Ovary (tissue), 3 donors: ENCODE measurements at regions not wholly inside any gene's neighbourhood (a gene's known extent, or its start where the extent isn't known, plus 50 kb on each side); places are given as distances from the start of the nearest gene placed in this dataset.
"Not testable (repeated sequence)": the region's sequence is repeated elsewhere in the genome, so short reads cannot be mapped to it uniquely, and the experiment has no call there.

ENCODE experiments used
- CTCF ChIP-seq, 3 donors: fragments of 450-650 bp in 2 of 3; fragments of 200-600 bp in 1 of 3; IDR thresholded peaks; one replicate each; pipeline versions ENCODE4 v1.5.1 to v1.8.0; 2016 to 2022; ENCODE audit warnings: antibody characterized with exemption in 3 of 3, mild to moderate bottlenecking in 1 of 3
- EP300 ChIP-seq: sonication (generic); formaldehyde crosslinking; IDR thresholded peaks from one replicate; pipeline ENCODE4 v1.6.1; 2017; ENCODE audit warnings: antibody characterized with exemption
- POLR2A ChIP-seq: fragments of 450-650 bp; IDR thresholded peaks from one replicate; pipeline ENCODE4 v1.6.1; 2017; ENCODE audit warnings: antibody characterized with exemption, mild to moderate bottlenecking, moderate library complexity
- donor health status: DM: no; HTN: no; CAD: no.

DNA sequence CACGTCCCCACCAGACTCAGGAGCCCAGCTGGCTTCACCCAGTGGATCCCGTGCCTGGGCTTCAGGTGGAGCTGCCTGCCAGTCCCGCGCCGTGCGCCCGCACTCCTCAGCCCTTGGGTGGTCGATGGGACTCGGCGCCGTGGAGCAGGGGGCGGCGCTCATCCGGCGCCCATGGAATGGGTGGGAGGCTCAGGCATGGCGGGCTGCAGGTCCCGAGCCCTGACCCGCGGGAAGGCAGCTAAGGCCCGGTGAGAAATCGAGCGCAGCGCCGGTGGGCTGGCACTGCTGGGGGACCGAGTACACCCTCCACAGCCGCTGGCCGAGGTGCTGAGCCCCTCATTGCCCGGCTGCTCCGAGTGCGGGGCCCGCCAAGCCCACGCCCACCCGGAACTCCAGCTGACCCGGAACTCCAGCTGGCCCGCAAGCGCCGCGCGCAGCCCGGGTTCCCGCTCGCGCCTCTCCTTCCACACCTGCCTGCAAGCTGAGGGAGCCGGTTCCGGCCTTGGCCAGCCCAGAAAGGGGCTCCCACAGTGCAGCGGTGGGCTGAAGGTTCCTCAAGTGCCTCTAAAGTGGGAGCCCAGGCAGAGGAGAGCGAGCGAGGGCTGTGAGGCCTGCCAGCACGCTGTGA, 1184.6 kb downstream of the PLA2G4A start:
- not testable (repeated sequence) for TF ChIP-seq POLR2A; EP300; CTCF (IDR thresholded peaks at IDR 0.05)
